OCI-LY3 (cell line): ENCODE measurements at regions not wholly inside any gene's neighbourhood (a gene's known extent, or its start where the extent isn't known, plus 50 kb on each side); places are given as distances from the start of the nearest gene placed in this dataset.

Experiments
- H2AFZ ChIP-seq: fragments of 200-600, 300-600 bp; shearing (Covaris generic); 2 replicates; pipeline ENCODE4 v1.6.0; 2014; ENCODE audit warnings: antibody characterized with exemption, low read depth, low read length
- H3K27ac ChIP-seq: fragments of 200-600, 300-600 bp; sonication (generic); 2 replicates; pipeline ENCODE4 v1.5.1; 2014; ENCODE audit warnings: mild to moderate bottlenecking, low read length, moderate library complexity, mixed read lengths
- H3K27me3 ChIP-seq: fragments of 200-600, 300-600 bp; sonication (generic); 2 replicates; pipeline ENCODE4 v1.6.1; 2014; ENCODE audit warnings: low read depth, low read length, mixed read lengths
- H3K36me3 ChIP-seq: fragments of 200-600, 300-600 bp; sonication (generic); replicated peaks from 2 replicates; pipeline ENCODE3; 2014; ENCODE audit warnings: low read depth, low read length, mixed read lengths
- H3K4me1 ChIP-seq: fragments of 300-600, 200-600 bp; sonication (generic); 2 replicates; pipeline ENCODE4 v1.6.1; 2014; ENCODE audit warnings: low read length, mixed read lengths
- H3K4me2 ChIP-seq: fragments of 200-600, 300-600 bp; sonication (generic); 2 replicates; pipeline ENCODE4 v1.6.1; 2014; ENCODE audit warnings: low read length, mixed read lengths
- H3K4me3 ChIP-seq: fragments of 300-600, 200-600 bp; sonication (generic); 2 replicates; pipeline ENCODE4 v1.5.1; 2014; ENCODE audit warnings: antibody characterized with exemption, mild to moderate bottlenecking, low read length, moderate library complexity
- H3K79me2 ChIP-seq: fragments of 300-600, 200-600 bp; shearing (Covaris generic); 2 replicates; pipeline ENCODE4 v1.6.1; 2014; ENCODE audit warnings: mild to moderate bottlenecking, low read length, mixed read lengths
- H3K9ac ChIP-seq: fragments of 300-600, 200-600 bp; shearing (Covaris generic); 2 replicates; pipeline ENCODE4 v1.6.0; 2014; ENCODE audit warnings: mild to moderate bottlenecking, low read length, moderate library complexity
- H3K9me3 ChIP-seq: fragments of 200-600, 300-600 bp; shearing (Covaris generic); 2 replicates; pipeline ENCODE4 v1.6.1; 2014; ENCODE audit warnings: low read length, mixed read lengths; ENCODE audit not compliant: insufficient read depth
- H4K20me1 ChIP-seq: fragments of 200-600, 300-600 bp; sonication (generic); 2 replicates; pipeline ENCODE4 v1.6.1; 2016; ENCODE audit warnings: low read length, mixed read lengths; ENCODE audit not compliant: insufficient read depth
- EZH2phosphoT487 ChIP-seq: fragments of 200-600 bp; shearing (Covaris generic); IDR thresholded peaks from 2 replicates; pipeline ENCODE4 v1.6.1; 2018; ENCODE audit warnings: antibody characterized with exemption, mixed run types, low read depth
- TF ChIP-seq, protein P1 (sequence below): fragments of 200-600, 300-600 bp; sonication (generic); IDR thresholded peaks from 2 replicates; pipeline ENCODE4 v1.5.1; 2014; ENCODE audit warnings: antibody characterized with exemption, low read length, low read depth

DNA sequence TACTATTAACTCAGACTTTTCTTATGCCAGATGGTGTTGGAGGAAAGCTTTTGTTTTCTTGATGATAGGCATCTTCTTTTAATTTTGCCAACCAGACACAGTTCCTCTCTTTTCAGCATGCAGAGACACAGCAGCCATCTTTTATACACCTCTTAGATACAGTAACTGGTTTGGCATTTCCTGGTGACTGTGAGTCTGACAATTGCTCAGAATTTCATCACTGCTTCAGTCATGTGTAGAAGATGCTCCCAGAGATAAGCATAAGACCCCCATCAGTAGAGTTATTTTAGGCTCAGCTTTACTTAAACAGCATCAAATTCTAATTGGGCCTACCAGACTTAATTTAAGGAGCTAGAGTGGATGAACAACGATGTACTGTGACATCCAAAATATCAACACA, 779.0 kb downstream of the SQOR start:
- Histone ChIP-seq H3K9ac (no peak overlapping the region), H3K9me3 (no peaks in the 10 kb centered on the region), H3K79me2 (no peaks in the 10 kb centered on the region), H3K27ac (no peak overlapping the region), H2AFZ (no peak overlapping the region), H4K20me1 (no peaks in the 10 kb centered on the region), H3K36me3 (no peaks in the 10 kb centered on the region), H3K27me3 (no peaks in the 10 kb centered on the region), H3K4me2 (no peak overlapping the region), H3K4me3 (no peak overlapping the region), H3K4me1 (no peaks in the 10 kb centered on the region)
- TF ChIP-seq, protein P1, sequence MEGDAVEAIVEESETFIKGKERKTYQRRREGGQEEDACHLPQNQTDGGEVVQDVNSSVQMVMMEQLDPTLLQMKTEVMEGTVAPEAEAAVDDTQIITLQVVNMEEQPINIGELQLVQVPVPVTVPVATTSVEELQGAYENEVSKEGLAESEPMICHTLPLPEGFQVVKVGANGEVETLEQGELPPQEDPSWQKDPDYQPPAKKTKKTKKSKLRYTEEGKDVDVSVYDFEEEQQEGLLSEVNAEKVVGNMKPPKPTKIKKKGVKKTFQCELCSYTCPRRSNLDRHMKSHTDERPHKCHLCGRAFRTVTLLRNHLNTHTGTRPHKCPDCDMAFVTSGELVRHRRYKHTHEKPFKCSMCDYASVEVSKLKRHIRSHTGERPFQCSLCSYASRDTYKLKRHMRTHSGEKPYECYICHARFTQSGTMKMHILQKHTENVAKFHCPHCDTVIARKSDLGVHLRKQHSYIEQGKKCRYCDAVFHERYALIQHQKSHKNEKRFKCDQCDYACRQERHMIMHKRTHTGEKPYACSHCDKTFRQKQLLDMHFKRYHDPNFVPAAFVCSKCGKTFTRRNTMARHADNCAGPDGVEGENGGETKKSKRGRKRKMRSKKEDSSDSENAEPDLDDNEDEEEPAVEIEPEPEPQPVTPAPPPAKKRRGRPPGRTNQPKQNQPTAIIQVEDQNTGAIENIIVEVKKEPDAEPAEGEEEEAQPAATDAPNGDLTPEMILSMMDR = no peak
- TF ChIP-seq EZH2phosphoT487 = no peak

- no peaks in the 10 kb centered on the region for H3K36me3 ChIP-seq
- H3K9ac ChIP-seq = no peak overlapping the region
- no peaks in the 10 kb centered on the region for H3K9me3 ChIP-seq
- no peak overlapping the region for H3K27ac ChIP-seq
- H3K4me2 ChIP-seq = no peak overlapping the region
- no peaks in the 10 kb centered on the region for H3K27me3 ChIP-seq
- no peaks in the 10 kb centered on the region for H4K20me1 ChIP-seq
- no peak for TF ChIP-seq EZH2phosphoT487
- TF ChIP-seq, protein P1 = no peak
- no peaks in the 10 kb centered on the region for H3K79me2 ChIP-seq
- no peaks in the 10 kb centered on the region for H3K4me1 ChIP-seq
- no peak overlapping the region for H2AFZ ChIP-seq
- no peak overlapping the region for H3K4me3 ChIP-seq
These were observed 781.7 kb downstream of the SQOR start for GRCh38 chr15:46416544-46416943.

GRCh38 chr15:46420990-46421389, 786.2 kb downstream of the SQOR start:
- Histone ChIP-seq H4K20me1 (no peaks in the 10 kb centered on the region), H2AFZ (no peak overlapping the region), H3K9ac (no peak overlapping the region), H3K4me2 (no peak overlapping the region), H3K79me2 (no peaks in the 10 kb centered on the region), H3K36me3 (no peaks in the 10 kb centered on the region), H3K4me1 (no peaks in the 10 kb centered on the region), H3K9me3 (no peaks in the 10 kb centered on the region), H3K27ac (no peak overlapping the region), H3K4me3 (no peak overlapping the region), H3K27me3 (no peaks in the 10 kb centered on the region)
- TF ChIP-seq EZH2phosphoT487 = no peak
- TF ChIP-seq, protein P1 = no peak

DNA sequence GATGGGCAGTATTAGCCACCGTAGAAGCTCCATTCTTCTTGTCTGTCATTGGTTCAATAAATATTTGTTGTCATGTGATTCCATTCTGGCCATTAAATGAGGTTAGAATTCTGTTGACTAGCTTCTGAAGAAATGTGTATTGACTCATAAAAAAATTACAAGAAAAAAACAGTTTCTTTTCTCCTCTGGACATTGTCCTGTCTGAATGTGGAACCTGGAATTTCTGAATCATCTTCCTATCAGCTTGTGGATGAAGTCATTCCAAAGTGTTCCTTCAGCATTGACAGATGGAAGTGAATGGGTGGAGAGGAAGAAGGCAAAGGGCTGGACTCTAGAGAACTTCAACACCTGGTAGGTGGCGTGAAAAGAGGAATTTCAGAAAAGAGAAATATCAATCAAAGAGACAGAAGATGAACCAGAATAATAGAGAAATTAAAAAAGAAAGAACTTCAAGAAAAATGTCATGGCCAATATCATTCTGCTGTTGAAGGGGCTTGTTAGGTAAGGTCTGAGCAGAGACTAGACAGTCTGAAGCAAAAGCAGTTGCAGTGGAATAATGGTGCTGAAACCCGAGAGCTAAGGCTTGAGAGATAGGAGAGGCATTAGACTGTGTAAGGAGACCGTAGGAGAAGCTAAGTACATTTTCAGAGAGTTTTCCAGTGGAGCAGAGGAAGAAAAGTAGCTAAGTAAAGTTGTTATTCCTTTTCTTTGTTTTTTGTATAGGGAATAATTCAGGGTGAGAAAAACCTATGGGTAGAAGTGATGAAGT, 806.6 kb downstream of the SQOR start:
- no peak overlapping the region for H2AFZ ChIP-seq
- H3K9ac ChIP-seq = no peak overlapping the region
- H3K27me3 ChIP-seq = no peaks in the 10 kb centered on the region
- H3K4me3 ChIP-seq = no peak overlapping the region
- H3K79me2 ChIP-seq = no peaks in the 10 kb centered on the region
- no peak overlapping the region for H3K4me2 ChIP-seq
- TF ChIP-seq, protein P1 = no peak
- no peak for TF ChIP-seq EZH2phosphoT487
- no peaks in the 10 kb centered on the region for H3K4me1 ChIP-seq
- H3K9me3 ChIP-seq = no peaks in the 10 kb centered on the region
- no peak overlapping the region for H3K27ac ChIP-seq
- no peaks in the 10 kb centered on the region for H4K20me1 ChIP-seq
- H3K36me3 ChIP-seq = no peaks in the 10 kb centered on the region
